HCT116 (cell line): ENCODE measurements at regions not wholly inside any gene's neighbourhood (a gene's known extent, or its start where the extent isn't known, plus 50 kb on each side); places are given as distances from the start of the nearest gene placed in this dataset.

Experiments
- ATAC-seq: fragments of 200-7000 bp; cut with Tn5 transposase; 2 replicates; pipeline ENCODE4 v1.9.1; 2020; ENCODE audit warnings: mild to moderate bottlenecking, moderate library complexity
- BruUV-seq: library from RNA; stranded (reverse); fragments of 400-500 nt; replicated peaks from 2 replicates; lab custom pipeline; 2021; lab: Mats Ljungman, UMichigan
- CTCF ChIA-PET: fragments of 300-600 bp; sonication (Branson Sonifier 250); formaldehyde crosslinking; loops from one replicate; lab custom pipeline; 2021; ENCODE audit warnings: antibody characterized with exemption; lab: Charles Lee
- POLR2A ChIA-PET: fragments of 300-600, 350-600 bp; sonication (Branson Sonifier 250); formaldehyde crosslinking; loops from one replicate; lab custom pipeline; 2021; ENCODE audit warnings: antibody characterized with exemption; lab: Charles Lee
- RAD21 ChIA-PET, 2 experiments: fragments of 300-600 bp; sonication (Branson Sonifier 250); formaldehyde crosslinking; loops; one replicate each; lab custom pipeline; 2023; ENCODE audit warnings: low total read pairs in 2 of 2; ENCODE audit not compliant: uncharacterized antibody in 2 of 2, unreplicated experiment in 2 of 2, low non-redundant PET in 1 of 2; lab: Charles Lee
- DNase-seq: peaks from one replicate; pipeline ENCODE4 v3.0.0-alpha.2; 2010; ENCODE audit warnings: low read depth, low spot score
- H2AFZ ChIP-seq: fragments of 200-600 bp; shearing (Covaris generic), sonication (generic); 2 replicates; pipeline ENCODE4 v1.6.1; 2017; ENCODE audit warnings: low read depth, mixed run types, mixed read lengths, antibody characterized with exemption, low read length; ENCODE audit not compliant: poor library complexity, severe bottlenecking
- H3K27ac ChIP-seq: 2 replicates; pipeline ENCODE4 v1.5.1; 2012; ENCODE audit warnings: low read depth, low read length
- H3K27me3 ChIP-seq: fragments of 200-600 bp; sonication (generic); 2 replicates; pipeline ENCODE4 v1.6.1; 2016; ENCODE audit warnings: mixed run types, low read length, mixed read lengths; ENCODE audit not compliant: insufficient read depth
- H3K36me3 ChIP-seq, 2 experiments: fragments of 200-500 bp in 1 of 2; fragments of 200-600 bp in 1 of 2; sonication (Bioruptor generic) in 1 of 2; sonication (generic) in 1 of 2; 2 replicates each; pipeline versions ENCODE4 v1.5.1 to v1.6.1; 2014 to 2016; ENCODE audit warnings: low read length in 2 of 2, inconsistent platforms in 1 of 2, mixed read lengths in 1 of 2, mixed run types in 1 of 2; ENCODE audit not compliant: insufficient read depth in 2 of 2, control insufficient read depth in 1 of 2
- H3K4me1 ChIP-seq, 2 experiments: fragments of 200-600 bp in 1 of 2; sonication (generic) in 1 of 2; 2 replicates each; pipeline versions ENCODE4 v1.5.1 to v1.6.1; 2012 to 2017; ENCODE audit warnings: low read length in 2 of 2, inconsistent platforms in 1 of 2, mild to moderate bottlenecking in 1 of 2, mixed read lengths in 1 of 2, mixed run types in 1 of 2, moderate library complexity in 1 of 2; ENCODE audit not compliant: insufficient read depth in 2 of 2, control insufficient read depth in 1 of 2
- H3K4me2 ChIP-seq: fragments of 200-600 bp; sonication (generic); 2 replicates; pipeline ENCODE4 v1.6.1; 2017; ENCODE audit warnings: mixed run types, low read length, mixed read lengths
- H3K4me3 ChIP-seq, 2 experiments: fragments of 200-600 bp in 1 of 2; sonication (generic) in 1 of 2; replicated peaks in 1 of 2; 2 replicates each; pipeline ENCODE4 v1.5.1; 2011 to 2016; ENCODE audit warnings: low read length in 2 of 2, control low read depth in 1 of 2, low read depth in 1 of 2, mild to moderate bottlenecking in 1 of 2, mixed read lengths in 1 of 2, mixed run types in 1 of 2
- H3K79me2 ChIP-seq: fragments of 200-600 bp; sonication (generic); 2 replicates; pipeline ENCODE4 v1.6.1; 2017; ENCODE audit warnings: mild to moderate bottlenecking, mixed run types, low read length, moderate library complexity, mixed read lengths; ENCODE audit not compliant: insufficient read depth
- H3K9ac ChIP-seq: fragments of 200-600 bp; sonication (generic); 2 replicates; pipeline ENCODE4 v1.6.1; 2016; ENCODE audit warnings: low read length, mixed read lengths
- H3K9me2 ChIP-seq: fragments of 200-600 bp; sonication (generic), shearing (Covaris generic); 2 replicates; pipeline ENCODE4 v1.6.1; 2017; ENCODE audit warnings: mixed run types, mild to moderate bottlenecking, moderate library complexity; ENCODE audit not compliant: insufficient read depth
- H3K9me3 ChIP-seq, 2 experiments: fragments of 200-500 bp in 1 of 2; fragments of 200-600 bp in 1 of 2; sonication (Bioruptor generic) in 1 of 2; sonication (generic) in 1 of 2; 2 replicates each; pipeline ENCODE4 v1.6.1; 2014 to 2017; ENCODE audit warnings: low read length in 2 of 2, mixed read lengths in 2 of 2, inconsistent platforms in 1 of 2, low read depth in 1 of 2, mild to moderate bottlenecking in 1 of 2, mixed run types in 1 of 2, moderate library complexity in 1 of 2; ENCODE audit not compliant: control insufficient read depth in 1 of 2, insufficient read depth in 1 of 2
- H4K20me1 ChIP-seq: fragments of 200-600 bp; sonication (generic), shearing (Covaris generic); 2 replicates; pipeline ENCODE4 v1.6.1; 2017; ENCODE audit warnings: mixed run types, mild to moderate bottlenecking, moderate library complexity; ENCODE audit not compliant: insufficient read depth
- CBX3 ChIP-seq: IDR thresholded peaks from 2 replicates; pipeline ENCODE4 v1.6.1; 2012; ENCODE audit warnings: low read depth
- CEBPB ChIP-seq: IDR thresholded peaks from 2 replicates; pipeline ENCODE4 v1.6.1; 2012; ENCODE audit warnings: low read depth
- ELF1 ChIP-seq: IDR thresholded peaks from 2 replicates; pipeline ENCODE4 v1.6.1; 2012; ENCODE audit warnings: low read depth, borderline replicate concordance
- EZH2phosphoT487 ChIP-seq: fragments of 200-600 bp; IDR thresholded peaks from 2 replicates; pipeline ENCODE4 v1.6.1; 2018; ENCODE audit warnings: antibody characterized with exemption, borderline replicate concordance
- POLR2A ChIP-seq: IDR thresholded peaks from 2 replicates; pipeline ENCODE4 v1.7.0; 2011; ENCODE audit warnings: borderline replicate concordance; ENCODE audit not compliant: insufficient read depth, insufficient read length; ENCODE audit errors: extremely low read depth
- SIN3A ChIP-seq: IDR thresholded peaks from 2 replicates; pipeline ENCODE4 v1.6.1; 2012; ENCODE audit warnings: low read depth
- SP1 ChIP-seq: IDR thresholded peaks from 2 replicates; pipeline ENCODE4 v1.6.1; 2012; ENCODE audit warnings: low read depth
- YY1 ChIP-seq: IDR thresholded peaks from 2 replicates; pipeline ENCODE4 v1.6.1; 2011; ENCODE audit warnings: low read length, low read depth, moderate library complexity, mild to moderate bottlenecking; ENCODE audit not compliant: insufficient replicate concordance; ENCODE audit errors: extremely low read depth
- ZNF274 ChIP-seq: fragments of 200-500 bp; sonication (Bioruptor generic); IDR thresholded peaks from 2 replicates; pipeline ENCODE4 v1.6.1; 2014; ENCODE audit warnings: mild to moderate bottlenecking, low read depth, low read length, inconsistent platforms
- intact Hi-C: fragments of 100-400 bp; cut with micrococcal nuclease; formaldehyde crosslinking; loops from 2 replicates; pipeline ENCODE4 v1.10.0; 2022
- TF ChIP-seq, protein P1 (sequence below): IDR thresholded peaks from 2 replicates; pipeline ENCODE4 v1.6.1; 2012; ENCODE audit warnings: low read depth
- TF ChIP-seq, protein P2 (sequence below), 3 experiments: fragments of 200-600 bp in 1 of 3; sonication (generic) in 1 of 3; IDR thresholded peaks in 2 of 3; conservative IDR thresholded peaks in 1 of 3; 2 replicates each; pipeline ENCODE4 v1.5.1; 2012 to 2017; ENCODE audit warnings: low read depth in 2 of 3, low read length in 2 of 3, antibody characterized with exemption in 1 of 3, borderline replicate concordance in 1 of 3, control low read depth in 1 of 3, mild to moderate bottlenecking in 1 of 3, mixed read lengths in 1 of 3, mixed run types in 1 of 3, moderate library complexity in 1 of 3; ENCODE audit not compliant: insufficient read depth in 1 of 3

DNA sequence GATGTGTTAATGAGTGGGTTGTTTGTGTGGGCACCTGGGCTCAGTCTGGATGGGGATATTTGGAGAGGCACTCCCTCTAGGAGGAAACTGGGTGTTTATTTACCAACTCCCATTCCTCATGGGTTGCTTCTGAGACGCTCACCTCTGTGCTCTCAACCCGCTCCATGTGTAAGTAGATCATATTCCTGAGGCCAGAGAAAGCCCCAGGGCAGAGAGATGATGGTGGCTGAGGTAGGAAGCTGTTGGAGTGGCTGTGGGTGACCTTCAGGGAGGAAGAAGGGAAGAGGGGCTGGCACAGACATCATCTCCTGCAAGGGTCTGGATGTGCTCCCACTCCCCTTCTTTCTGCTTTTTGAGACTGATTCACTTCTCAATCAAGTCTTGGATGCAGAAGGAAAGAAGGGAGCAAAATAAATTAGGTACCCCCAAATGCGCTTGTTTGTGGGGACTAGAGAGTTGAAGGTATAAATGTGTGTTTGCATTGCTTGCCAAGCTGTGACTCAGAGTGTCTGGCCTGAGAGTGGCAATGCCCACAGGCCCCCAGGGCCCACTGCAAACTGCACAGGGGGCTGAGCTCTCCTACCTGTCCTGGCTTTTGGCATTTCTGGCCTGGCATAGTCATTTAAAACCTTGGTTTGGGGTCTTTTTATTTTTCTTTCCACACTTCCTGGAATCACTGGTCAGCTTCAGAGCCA, 57.2 kb upstream of the TNP1 start:
- no peak overlapping the region for H3K4me3 ChIP-seq
- ChIA-PET CTCF (no interaction called here), RAD21 (no interaction called here), POLR2A (no interaction called here)
- H2AFZ ChIP-seq, result no peak overlapping the region
- TF ChIP-seq SP1, result no peak
- TF ChIP-seq SIN3A, result no peak
- no peak for TF ChIP-seq ELF1
- TF ChIP-seq ZNF274, result no peak
- no peak overlapping the region for H3K9ac ChIP-seq
- H3K27me3 ChIP-seq, result peaks cover 7% of the 10 kb centered on the region; the same call in 1 of the 2 replicates
- no peaks in the 10 kb centered on the region for H3K79me2 ChIP-seq
- no peak overlapping the region for H3K4me2 ChIP-seq
- no peak for ATAC-seq
- no peaks in the 10 kb centered on the region for H3K36me3 ChIP-seq
- no peaks in the 10 kb centered on the region for H3K9me3 ChIP-seq
- no peaks in the 10 kb centered on the region for H3K9me2 ChIP-seq
- no peak overlapping the region for H3K27ac ChIP-seq
- no peak for DNase-seq
- no TSS peak for BruUV-seq
- peaks cover 0 to 12% of the 10 kb centered on the region in 2 experiments; a peak in 2 of 4 replicates for H3K4me1 ChIP-seq
- H4K20me1 ChIP-seq, result no peaks in the 10 kb centered on the region
- intact Hi-C loops, result no loop called here

DNA sequence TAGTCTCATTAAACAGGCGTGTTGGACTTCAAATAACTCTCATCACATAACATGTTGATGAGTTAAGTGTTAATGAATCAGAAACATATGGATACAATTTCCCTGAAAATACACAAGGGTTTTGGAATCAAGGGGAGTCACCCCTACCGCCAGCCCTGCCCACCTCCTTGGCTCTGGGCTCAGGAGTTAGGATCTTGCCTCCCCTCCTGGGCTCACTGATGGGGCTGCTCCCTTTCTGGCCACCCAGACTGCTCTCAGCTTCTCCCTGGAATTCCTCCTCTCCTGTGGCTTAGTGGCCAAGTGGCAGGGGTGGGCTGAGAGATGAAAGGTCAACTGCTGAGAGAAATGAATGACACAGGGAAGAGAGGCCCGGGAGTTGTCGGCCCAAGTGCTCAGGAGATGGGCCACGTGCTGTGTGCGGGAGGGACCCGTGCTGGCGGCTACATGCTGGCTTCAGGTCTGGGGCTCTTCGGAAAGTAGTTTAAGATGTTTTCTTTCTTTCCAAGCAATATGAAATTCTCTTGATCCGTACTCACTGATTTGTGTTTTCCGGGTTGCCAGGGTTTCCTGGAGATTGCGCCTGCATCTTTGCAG, 55.8 kb upstream of the TNP1 start:
- TF ChIP-seq ELF1 (no peak), CBX3 (no peak), EZH2phosphoT487 (no peak), CEBPB (no peak), POLR2A (no peak), SP1 (no peak), ZNF274 (no peak), YY1 (no peak)
- TF ChIP-seq, protein P1, sequence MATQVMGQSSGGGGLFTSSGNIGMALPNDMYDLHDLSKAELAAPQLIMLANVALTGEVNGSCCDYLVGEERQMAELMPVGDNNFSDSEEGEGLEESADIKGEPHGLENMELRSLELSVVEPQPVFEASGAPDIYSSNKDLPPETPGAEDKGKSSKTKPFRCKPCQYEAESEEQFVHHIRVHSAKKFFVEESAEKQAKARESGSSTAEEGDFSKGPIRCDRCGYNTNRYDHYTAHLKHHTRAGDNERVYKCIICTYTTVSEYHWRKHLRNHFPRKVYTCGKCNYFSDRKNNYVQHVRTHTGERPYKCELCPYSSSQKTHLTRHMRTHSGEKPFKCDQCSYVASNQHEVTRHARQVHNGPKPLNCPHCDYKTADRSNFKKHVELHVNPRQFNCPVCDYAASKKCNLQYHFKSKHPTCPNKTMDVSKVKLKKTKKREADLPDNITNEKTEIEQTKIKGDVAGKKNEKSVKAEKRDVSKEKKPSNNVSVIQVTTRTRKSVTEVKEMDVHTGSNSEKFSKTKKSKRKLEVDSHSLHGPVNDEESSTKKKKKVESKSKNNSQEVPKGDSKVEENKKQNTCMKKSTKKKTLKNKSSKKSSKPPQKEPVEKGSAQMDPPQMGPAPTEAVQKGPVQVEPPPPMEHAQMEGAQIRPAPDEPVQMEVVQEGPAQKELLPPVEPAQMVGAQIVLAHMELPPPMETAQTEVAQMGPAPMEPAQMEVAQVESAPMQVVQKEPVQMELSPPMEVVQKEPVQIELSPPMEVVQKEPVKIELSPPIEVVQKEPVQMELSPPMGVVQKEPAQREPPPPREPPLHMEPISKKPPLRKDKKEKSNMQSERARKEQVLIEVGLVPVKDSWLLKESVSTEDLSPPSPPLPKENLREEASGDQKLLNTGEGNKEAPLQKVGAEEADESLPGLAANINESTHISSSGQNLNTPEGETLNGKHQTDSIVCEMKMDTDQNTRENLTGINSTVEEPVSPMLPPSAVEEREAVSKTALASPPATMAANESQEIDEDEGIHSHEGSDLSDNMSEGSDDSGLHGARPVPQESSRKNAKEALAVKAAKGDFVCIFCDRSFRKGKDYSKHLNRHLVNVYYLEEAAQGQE, result no peak
- TF ChIP-seq, protein P2, sequence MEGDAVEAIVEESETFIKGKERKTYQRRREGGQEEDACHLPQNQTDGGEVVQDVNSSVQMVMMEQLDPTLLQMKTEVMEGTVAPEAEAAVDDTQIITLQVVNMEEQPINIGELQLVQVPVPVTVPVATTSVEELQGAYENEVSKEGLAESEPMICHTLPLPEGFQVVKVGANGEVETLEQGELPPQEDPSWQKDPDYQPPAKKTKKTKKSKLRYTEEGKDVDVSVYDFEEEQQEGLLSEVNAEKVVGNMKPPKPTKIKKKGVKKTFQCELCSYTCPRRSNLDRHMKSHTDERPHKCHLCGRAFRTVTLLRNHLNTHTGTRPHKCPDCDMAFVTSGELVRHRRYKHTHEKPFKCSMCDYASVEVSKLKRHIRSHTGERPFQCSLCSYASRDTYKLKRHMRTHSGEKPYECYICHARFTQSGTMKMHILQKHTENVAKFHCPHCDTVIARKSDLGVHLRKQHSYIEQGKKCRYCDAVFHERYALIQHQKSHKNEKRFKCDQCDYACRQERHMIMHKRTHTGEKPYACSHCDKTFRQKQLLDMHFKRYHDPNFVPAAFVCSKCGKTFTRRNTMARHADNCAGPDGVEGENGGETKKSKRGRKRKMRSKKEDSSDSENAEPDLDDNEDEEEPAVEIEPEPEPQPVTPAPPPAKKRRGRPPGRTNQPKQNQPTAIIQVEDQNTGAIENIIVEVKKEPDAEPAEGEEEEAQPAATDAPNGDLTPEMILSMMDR (IDR thresholded peaks at IDR 0.05 in 2 of 3, conservative IDR thresholded peaks at IDR 0.05 in 1 of 3; ENCODE audit: borderline replicate concordance in 1 of 3, insufficient read depth in 1 of 3, low read depth in 2 of 3, low read length in 2 of 3), result no peak
- TF ChIP-seq, all 23 proteins: peak for 0
- no peak overlapping the region for H3K4me2 ChIP-seq
- intact Hi-C loops, result no loop called here
- H3K9me2 ChIP-seq, result no peaks in the 10 kb centered on the region
- no peak overlapping the region for H2AFZ ChIP-seq
- H3K9ac ChIP-seq, result no peak overlapping the region
- no TSS peak for BruUV-seq
- H3K79me2 ChIP-seq, result no peaks in the 10 kb centered on the region
- H3K4me1 ChIP-seq, result peaks cover 0 to 12% of the 10 kb centered on the region in 2 experiments; a peak in 2 of 4 replicates
- DNase-seq (no peak), ATAC-seq (no peak)
- ChIA-PET RAD21 (no interaction called here), CTCF (no interaction called here), POLR2A (no interaction called here)
- no peak overlapping the region for H3K4me3 ChIP-seq
- H3K27me3 ChIP-seq, result peaks cover 7% of the 10 kb centered on the region; the same call in 1 of the 2 replicates
- no peak overlapping the region for H3K27ac ChIP-seq
- H3K36me3 ChIP-seq, result no peaks in the 10 kb centered on the region
- no peaks in the 10 kb centered on the region for H4K20me1 ChIP-seq
- H3K9me3 ChIP-seq, result no peaks in the 10 kb centered on the region
